Endothelial cell of umbilical vein (primary cell): ENCODE measurements at regions not wholly inside any gene's neighbourhood (a gene's known extent, or its start where the extent isn't known, plus 50 kb on each side); places are given as distances from the start of the nearest gene placed in this dataset.

ENCODE experiments used
- BruUV-seq: library from RNA; stranded (reverse); fragments of 400-500 nt; replicated peaks from 2 replicates; lab custom pipeline; 2021; lab: Mats Ljungman, UMichigan
- CTCF ChIA-PET: fragments of 300-600, 350-600 bp; sonication (Branson Sonifier 250); formaldehyde crosslinking; loops from one replicate; lab custom pipeline; 2021; ENCODE audit warnings: antibody characterized with exemption, inconsistent platforms; lab: Charles Lee
- POLR2A ChIA-PET: fragments of 300-600, 350-600 bp; sonication (Branson Sonifier 250); formaldehyde crosslinking; loops from one replicate; lab custom pipeline; 2021; ENCODE audit warnings: antibody characterized with exemption, inconsistent platforms; lab: Charles Lee
- DNase-seq: peaks from one replicate; pipeline ENCODE4 v3.0.0-alpha.2; 2011; ENCODE audit warnings: low read depth, low spot score
- FAIRE-seq: peaks from 2 replicates; lab custom pipeline; 2011; peaks lifted over from hg19 to GRCh38; lab: Jason Lieb, UNC
- H2AFZ ChIP-seq: 2 replicates; pipeline ENCODE4 v1.6.0; 2012; ENCODE audit warnings: low read depth, low read length, control low read depth, inconsistent platforms
- H3K27ac ChIP-seq: 2 replicates; pipeline ENCODE4 v1.5.1; 2011; ENCODE audit warnings: low read depth, mild to moderate bottlenecking, control low read depth, low read length, moderate library complexity; ENCODE audit not compliant: insufficient read depth
- H3K27me3 ChIP-seq, 2 experiments: 2 replicates each; pipeline versions ENCODE4 v1.6.0 to v1.6.1; 2011; ENCODE audit warnings: low read length in 2 of 2, mixed read lengths in 1 of 2; ENCODE audit not compliant: control insufficient read depth in 2 of 2, insufficient read depth in 2 of 2
- H3K36me3 ChIP-seq, 2 experiments: 2 replicates in 1 of 2; 3 replicates in 1 of 2; pipeline ENCODE4 v1.5.1; 2011; ENCODE audit warnings: low read length in 2 of 2, mild to moderate bottlenecking in 1 of 2, moderate library complexity in 1 of 2; ENCODE audit not compliant: control insufficient read depth in 2 of 2, insufficient read depth in 2 of 2; ENCODE audit errors: extremely low read depth in 1 of 2
- H3K4me1 ChIP-seq: 3 replicates; pipeline ENCODE4 v1.5.1; 2011; ENCODE audit warnings: mild to moderate bottlenecking, low read length; ENCODE audit not compliant: control insufficient read depth, insufficient read depth; ENCODE audit errors: extremely low read depth
- H3K4me2 ChIP-seq: 2 replicates; pipeline ENCODE4 v1.6.1; 2011; ENCODE audit warnings: low read length, control low read depth, mixed read lengths; ENCODE audit not compliant: insufficient read depth
- H3K4me3 ChIP-seq, 3 experiments: fragments of 200-600 bp in 1 of 3; sonication (generic), shearing (Covaris generic) in 1 of 3; replicated peaks in 1 of 3; 2 replicates each; pipeline ENCODE4 v1.5.1; 2011 to 2016; ENCODE audit warnings: control low read depth in 3 of 3, low read length in 3 of 3, mild to moderate bottlenecking in 2 of 3, inconsistent platforms in 1 of 3, low read depth in 1 of 3, moderate library complexity in 1 of 3; ENCODE audit not compliant: insufficient read depth in 1 of 3
- H3K79me2 ChIP-seq: 2 replicates; pipeline ENCODE4 v1.6.0; 2012; ENCODE audit warnings: low read length, inconsistent platforms; ENCODE audit not compliant: control insufficient read depth, insufficient read depth
- H3K9ac ChIP-seq: replicated peaks from 2 replicates; pipeline ENCODE3; 2011; ENCODE audit warnings: low read length, control low read depth; ENCODE audit not compliant: insufficient read depth; ENCODE audit errors: extremely low read depth
- H3K9me1 ChIP-seq: replicated peaks from 3 replicates; pipeline ENCODE4 v1.6.0; 2011; ENCODE audit warnings: mild to moderate bottlenecking, low read length; ENCODE audit not compliant: control insufficient read depth, insufficient read depth; ENCODE audit errors: extremely low read depth
- H3K9me3 ChIP-seq: replicated peaks from 2 replicates; pipeline ENCODE4 v1.5.1; 2012; ENCODE audit warnings: low read length, inconsistent platforms; ENCODE audit not compliant: control insufficient read depth, insufficient read depth
- H4K20me1 ChIP-seq: replicated peaks from 2 replicates; pipeline ENCODE3; 2011; ENCODE audit warnings: mild to moderate bottlenecking, low read length; ENCODE audit not compliant: control insufficient read depth, insufficient read depth; ENCODE audit errors: extremely low read depth
- CTCF ChIP-seq, 2 donors: IDR thresholded peaks; 1 replicate in 1 of 2; 2 replicates in 1 of 2; pipeline ENCODE4 v1.5.1; 2011; ENCODE audit warnings: low read length in 2 of 2, mild to moderate bottlenecking in 2 of 2, moderate library complexity in 2 of 2, control low read depth in 1 of 2, inconsistent platforms in 1 of 2, low read depth in 1 of 2; ENCODE audit not compliant: insufficient read depth in 1 of 2; ENCODE audit errors: extremely low read depth in 1 of 2
- EZH2 ChIP-seq: IDR thresholded peaks from 2 replicates; pipeline ENCODE4 v1.6.1; 2012; ENCODE audit warnings: borderline replicate concordance, low read depth, mild to moderate bottlenecking, moderate library complexity, low read length, inconsistent platforms; ENCODE audit not compliant: severe bottlenecking
- FOS ChIP-seq: IDR thresholded peaks from 2 replicates; pipeline ENCODE4 v1.6.1; 2011; ENCODE audit warnings: mild to moderate bottlenecking, low read length, moderate library complexity, borderline replicate concordance; ENCODE audit not compliant: insufficient read depth
- GATA2 ChIP-seq: IDR thresholded peaks from 2 replicates; pipeline ENCODE4 v1.7.0; 2011; ENCODE audit warnings: low read depth, mild to moderate bottlenecking, moderate library complexity, mixed read lengths, low read length; ENCODE audit not compliant: insufficient read length, insufficient read depth
- JUN ChIP-seq: IDR thresholded peaks from 2 replicates; pipeline ENCODE4 v1.6.1; 2011; ENCODE audit warnings: borderline replicate concordance, low read depth; ENCODE audit not compliant: insufficient read length, insufficient read depth
- MYC ChIP-seq: IDR thresholded peaks from one replicate; pipeline ENCODE4 v1.6.1; 2011; ENCODE audit warnings: mild to moderate bottlenecking, low read depth, low read length
- POLR2A ChIP-seq: IDR thresholded peaks from 2 replicates; pipeline ENCODE4 v1.6.1; 2012; ENCODE audit warnings: low read depth, mild to moderate bottlenecking, control low read depth, low read length
- dilution Hi-C: fragments of 300-500 bp; cut with MboI; formaldehyde crosslinking; loops from one replicate; pipeline ENCODE4 v1.15.0; 2019; ENCODE audit warnings: low sequenced_read_pairs; ENCODE audit not compliant: extremely low pct_ligation_motif_present
- intact Hi-C: fragments of 100-400 bp; cut with micrococcal nuclease; formaldehyde crosslinking; loops from one replicate; pipeline ENCODE4 v1.10.0; 2022

- H3K27me3 ChIP-seq, result no peaks in the 10 kb centered on the region
- ChIA-PET POLR2A (no interaction called here), CTCF (no interaction called here)
- no peak overlapping the region for H3K4me3 ChIP-seq
- H3K4me2 ChIP-seq, result no peak overlapping the region
- H3K9me1 ChIP-seq, result no peaks in the 10 kb centered on the region
- no peak for DNase-seq
- FAIRE-seq, result no peak
- no peaks in the 10 kb centered on the region for H3K4me1 ChIP-seq
- no peak overlapping the region for H3K27ac ChIP-seq
- H3K79me2 ChIP-seq, result no peaks in the 10 kb centered on the region
- no TSS peak for BruUV-seq
- peaks cover 4% of the 10 kb centered on the region for H3K9me3 ChIP-seq
- H2AFZ ChIP-seq, result no peak overlapping the region
- dilution Hi-C loops (no loop called here), intact Hi-C loops (no loop called here)
- H3K9ac ChIP-seq, result no peak overlapping the region
- H4K20me1 ChIP-seq, result no peaks in the 10 kb centered on the region
- no peaks in the 10 kb centered on the region for H3K36me3 ChIP-seq
- no peak for TF ChIP-seq POLR2A
- TF ChIP-seq FOS, result no peak
- TF ChIP-seq EZH2, result no peak
- TF ChIP-seq MYC, result no peak
- no peak for TF ChIP-seq CTCF (IDR thresholded peaks at IDR 0.05; ENCODE audit: extremely low read depth in 1 of 2, insufficient read depth in 1 of 2, low read depth in 1 of 2, low read length in 2 of 2)
- TF ChIP-seq GATA2, result no peak
Measured at GRCh38 chr3:74345701-74346100, 268.8 kb downstream of the CNTN3 start.

DNA sequence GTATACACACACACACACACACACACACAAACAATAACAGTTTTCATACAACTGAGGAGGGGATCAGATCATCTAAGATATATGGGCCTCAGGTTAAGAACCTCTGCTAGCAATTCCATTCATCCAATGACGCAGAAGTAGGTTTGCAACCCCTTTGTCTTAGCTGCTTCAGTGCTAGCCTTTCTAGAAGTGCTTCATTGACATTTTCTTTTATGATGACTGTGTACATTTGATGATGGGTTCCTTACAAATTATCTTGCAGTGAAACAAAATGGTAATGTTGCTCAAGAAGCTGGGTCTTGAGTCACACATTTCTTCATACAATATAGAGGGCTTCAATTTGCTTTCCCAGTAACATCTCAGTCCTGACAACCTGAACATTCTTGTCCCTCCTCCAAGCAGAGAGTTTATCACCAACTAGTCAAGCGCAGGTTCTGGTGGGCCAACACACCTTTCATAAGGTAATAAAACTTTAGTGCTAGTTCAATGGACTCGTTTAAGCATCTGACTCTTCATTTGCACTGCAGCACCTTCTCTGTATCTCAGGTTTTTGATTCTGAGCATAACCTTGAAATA, 269.5 kb downstream of the CNTN3 start:
- no peak overlapping the region for H3K4me3 ChIP-seq
- TF ChIP-seq FOS (no peak), JUN (no peak), GATA2 (no peak), MYC (no peak), CTCF (IDR thresholded peaks at IDR 0.05; ENCODE audit: extremely low read depth in 1 of 2, insufficient read depth in 1 of 2, low read depth in 1 of 2, low read length in 2 of 2) (no peak), EZH2 (no peak)
- no peaks in the 10 kb centered on the region for H3K36me3 ChIP-seq
- H3K4me2 ChIP-seq, result no peak overlapping the region
- no peak overlapping the region for H3K9ac ChIP-seq
- H3K27ac ChIP-seq, result no peak overlapping the region
- H3K9me3 ChIP-seq, result peaks cover 4% of the 10 kb centered on the region
- POLR2A ChIA-PET, result no interaction called here
- no peaks in the 10 kb centered on the region for H3K4me1 ChIP-seq
- dilution Hi-C loops (no loop called here), intact Hi-C loops (no loop called here)
- H4K20me1 ChIP-seq, result no peaks in the 10 kb centered on the region
- H3K9me1 ChIP-seq, result no peaks in the 10 kb centered on the region
- H3K27me3 ChIP-seq, result no peaks in the 10 kb centered on the region
- no TSS peak for BruUV-seq
- DNase-seq (no peak), FAIRE-seq (no peak)
- H2AFZ ChIP-seq, result no peak overlapping the region
- no peaks in the 10 kb centered on the region for H3K79me2 ChIP-seq
- CTCF ChIA-PET, result no interaction called here
